DMS 273 (cell line): ENCODE measurements at regions not wholly inside any gene's neighbourhood (a gene's known extent, or its start where the extent isn't known, plus 50 kb on each side); places are given as distances from the start of the nearest gene placed in this dataset.

Experiments used
- DNase-seq: peaks from one replicate; lab custom pipeline; 2025; ENCODE audit not compliant: unreplicated experiment; lab: John Stamatoyannopoulos, UW

DNA sequence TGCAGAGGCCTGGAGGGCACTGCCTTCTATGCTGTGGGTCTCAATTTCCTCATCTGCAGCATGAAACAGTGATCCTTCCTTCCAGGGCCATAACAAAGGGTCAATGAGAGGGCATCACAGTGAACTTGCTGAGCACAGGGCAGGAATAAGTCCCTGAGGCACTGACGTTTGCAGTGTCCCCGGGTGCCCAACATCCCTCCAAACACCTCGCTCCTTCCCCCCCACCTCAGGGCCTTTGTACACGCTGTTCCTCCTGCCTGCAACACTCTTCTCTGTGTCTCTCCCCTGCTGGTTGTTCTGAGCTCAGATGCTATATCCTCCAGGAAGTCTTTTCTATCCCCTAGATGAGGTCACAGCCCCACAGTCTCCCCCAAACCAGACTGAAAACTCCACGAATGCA lies 59.7 kb upstream of the TCF20 start:
- no peak for DNase-seq

DNA sequence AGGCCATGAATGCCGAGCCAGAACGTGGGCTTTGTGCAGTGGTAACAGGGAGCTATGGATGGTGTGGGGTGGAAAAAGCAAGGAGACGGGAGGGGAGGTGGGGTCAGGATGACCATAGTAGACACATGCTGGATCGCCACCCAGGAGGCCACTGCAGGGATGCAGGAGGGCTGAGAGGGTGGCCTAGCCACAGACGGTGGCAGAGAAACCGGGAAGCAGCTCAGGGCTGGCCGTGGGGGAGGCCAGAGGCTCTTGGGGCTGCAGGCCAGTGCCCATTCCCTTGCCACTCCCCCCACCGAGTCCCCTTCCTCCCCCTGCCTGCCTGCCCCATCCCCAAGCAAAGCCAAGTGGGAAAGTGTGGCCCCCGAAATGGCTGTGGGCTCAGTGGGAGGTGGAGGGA lies 59.1 kb upstream of the TCF20 start:
- no peak for DNase-seq

DNA sequence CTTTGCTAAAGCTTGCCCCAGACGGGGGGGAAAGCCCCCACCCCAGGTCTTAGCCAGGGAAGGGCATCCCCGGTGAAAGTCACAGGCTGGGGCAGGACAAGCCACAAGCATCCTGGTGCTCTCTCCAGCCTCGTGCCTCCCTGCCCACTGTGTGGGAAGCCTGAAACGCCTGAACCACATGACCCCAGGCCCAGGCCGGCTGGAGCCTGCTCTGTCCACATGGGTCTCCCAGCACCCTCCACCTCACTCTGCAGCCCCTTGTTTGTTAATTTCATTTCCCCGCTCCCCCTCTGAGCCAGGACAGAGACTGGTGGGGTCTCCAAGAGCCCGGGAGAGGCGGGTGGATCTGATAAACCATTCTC lies 58.3 kb upstream of the TCF20 start:
- no peak for DNase-seq

DNA sequence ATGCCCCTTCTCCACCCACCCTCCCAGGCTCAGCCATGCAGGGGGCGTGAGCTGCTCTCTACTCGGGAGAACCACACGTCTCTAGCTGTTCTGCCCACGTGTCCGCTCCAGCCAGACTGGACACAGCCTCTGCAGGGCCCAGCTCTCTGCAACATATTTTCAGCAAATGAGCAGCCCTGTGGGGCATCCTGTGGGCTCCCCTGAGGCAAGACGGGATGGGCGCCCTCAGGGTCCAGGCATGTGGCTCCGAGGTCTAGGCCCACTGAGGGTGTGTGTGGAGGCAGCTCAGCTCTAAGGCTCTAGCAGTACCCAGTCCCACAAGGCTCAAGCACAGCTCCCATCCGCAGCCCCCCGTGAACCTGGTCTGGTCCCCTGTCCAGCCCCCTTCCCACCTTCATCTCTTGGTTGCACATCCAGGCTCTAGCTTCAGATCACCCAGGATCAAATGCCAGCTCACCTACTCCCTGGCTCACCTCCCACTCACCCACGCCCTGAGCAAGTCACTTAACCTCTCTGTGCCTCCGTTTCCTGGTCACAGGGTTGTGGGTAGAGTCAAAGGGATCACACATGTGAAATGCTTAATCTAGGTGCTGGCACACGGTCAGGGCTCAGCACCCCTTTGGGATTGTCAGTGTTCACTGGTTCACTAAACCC lies 57.8 kb upstream of the TCF20 start:
- no peak for DNase-seq

DNA sequence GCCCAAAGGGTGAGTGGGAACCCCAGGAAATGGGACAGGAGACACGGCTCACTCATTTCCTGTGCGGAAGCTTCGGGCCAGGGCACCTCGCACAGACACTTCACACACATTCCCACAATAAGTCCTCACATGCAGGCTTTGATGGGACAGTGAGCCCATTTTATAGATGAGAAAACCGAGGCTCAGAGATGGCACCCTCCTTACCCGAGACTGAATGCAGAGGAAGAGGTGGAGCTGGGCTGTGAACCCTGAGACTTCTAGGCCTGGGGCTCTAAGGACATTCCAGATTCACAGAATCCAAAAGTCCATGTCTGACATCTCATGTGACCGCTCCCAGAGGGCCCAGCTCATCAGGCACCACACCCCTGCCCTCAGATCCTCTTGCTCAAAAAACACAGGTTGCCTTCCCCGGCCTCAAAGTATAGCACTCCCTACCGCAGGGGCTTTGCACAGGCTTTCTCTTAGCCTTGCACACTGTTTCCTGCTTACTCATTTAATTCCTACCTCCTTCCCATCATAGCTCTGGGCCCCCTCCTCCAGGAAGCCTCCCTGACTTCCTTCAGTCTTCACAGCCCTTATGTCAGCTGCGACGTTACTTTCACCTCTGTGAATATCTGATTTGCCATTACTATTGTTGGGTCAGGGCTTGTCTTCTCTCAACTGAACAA lies 57.1 kb upstream of the TCF20 start:
- no peak for DNase-seq

DNA sequence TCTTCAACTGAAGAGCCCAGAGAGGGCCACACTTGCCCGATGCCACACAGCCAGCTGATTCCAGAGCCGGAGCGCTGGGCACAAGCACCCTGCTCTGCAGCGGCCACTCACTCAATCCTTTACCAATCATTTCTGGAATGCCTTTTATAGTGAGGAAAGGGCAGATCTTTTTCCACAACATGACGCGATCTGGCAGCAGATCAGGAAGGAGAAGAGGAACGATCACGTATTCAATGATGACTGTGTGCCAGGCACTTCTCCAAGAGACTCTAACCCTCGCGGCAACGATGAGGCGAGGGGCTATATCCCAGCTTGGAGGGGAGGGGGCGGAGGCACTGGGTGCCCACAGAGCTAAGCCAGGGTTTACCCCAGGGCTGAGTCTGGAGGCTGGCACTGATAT lies 56.3 kb upstream of the TCF20 start:
- no peak for DNase-seq

DNA sequence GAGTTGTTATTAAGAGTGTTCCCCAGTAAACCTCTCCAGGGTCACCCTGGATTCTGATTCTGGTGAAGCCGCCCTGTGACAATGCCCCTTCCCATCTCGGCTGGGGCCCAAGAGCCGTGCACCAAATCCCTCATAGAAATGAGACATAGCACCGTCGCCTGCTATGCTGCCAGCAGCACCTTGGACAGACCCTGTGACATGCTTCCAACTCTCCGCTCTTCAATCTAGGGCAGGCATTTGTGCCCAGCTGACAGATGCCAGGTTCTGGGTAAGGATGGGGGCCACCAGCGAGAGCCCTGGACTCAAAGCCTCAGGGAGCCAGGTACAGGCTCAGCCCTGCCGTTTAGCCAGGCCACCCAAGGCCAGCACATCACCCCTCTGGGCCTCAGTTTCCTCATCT lies 55.8 kb upstream of the TCF20 start:
- no peak for DNase-seq

DNA sequence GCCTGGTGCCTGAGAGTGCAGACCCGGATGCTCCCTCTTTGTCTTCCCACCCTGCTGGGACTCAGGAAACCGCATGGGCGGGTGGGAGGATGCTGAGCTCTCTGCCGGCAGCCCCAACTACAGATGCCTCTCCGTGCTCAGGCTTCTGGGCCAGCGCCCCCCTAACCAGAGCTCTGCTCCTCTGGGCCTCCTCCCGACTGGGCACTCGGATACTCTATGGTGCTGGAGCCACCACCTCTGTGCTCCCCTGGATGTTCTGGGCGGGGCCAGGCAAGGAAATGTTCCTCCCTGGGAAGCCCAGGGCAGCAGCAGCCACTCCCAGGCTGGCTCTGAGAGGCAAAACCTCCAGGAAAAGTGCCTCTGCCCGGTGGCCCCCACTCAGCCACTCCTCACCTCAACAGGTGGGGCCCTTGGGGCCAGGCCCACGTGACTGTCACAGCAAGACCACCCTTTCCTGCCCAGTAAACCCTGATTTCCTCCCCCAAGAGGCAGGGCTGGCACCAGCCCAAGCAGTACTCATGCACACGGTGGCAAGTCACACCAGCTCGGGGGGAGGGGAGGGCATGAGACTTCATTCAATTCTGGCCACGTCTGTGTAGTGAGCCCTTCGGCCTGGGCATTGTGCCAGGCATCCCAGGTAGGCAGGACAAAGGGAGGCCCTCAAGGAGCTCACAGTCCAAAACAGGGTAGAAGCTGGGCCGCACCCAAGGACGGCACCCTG lies 54.7 kb upstream of the TCF20 start:
- DNase-seq, result peak; percentile 28

DNA sequence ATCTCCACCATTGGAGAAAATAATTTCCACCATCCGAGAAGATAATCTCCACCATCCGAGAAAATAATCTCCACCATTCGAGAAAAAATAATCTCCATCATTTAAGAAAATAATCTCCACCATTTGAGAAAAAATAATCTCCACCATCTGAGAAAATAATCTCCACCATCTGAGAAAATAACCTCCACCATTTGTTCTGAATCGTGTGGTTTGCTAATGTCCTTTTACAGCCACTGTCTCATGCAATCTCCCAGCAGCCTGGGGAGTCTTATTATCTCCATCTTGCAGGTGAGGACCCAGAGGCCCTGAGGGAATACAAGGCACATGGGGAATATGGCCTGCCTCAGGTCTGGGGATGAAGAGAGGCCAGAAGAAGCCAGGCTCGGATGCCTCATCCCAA lies 54.1 kb upstream of the TCF20 start:
- DNase-seq, result no peak

DNA sequence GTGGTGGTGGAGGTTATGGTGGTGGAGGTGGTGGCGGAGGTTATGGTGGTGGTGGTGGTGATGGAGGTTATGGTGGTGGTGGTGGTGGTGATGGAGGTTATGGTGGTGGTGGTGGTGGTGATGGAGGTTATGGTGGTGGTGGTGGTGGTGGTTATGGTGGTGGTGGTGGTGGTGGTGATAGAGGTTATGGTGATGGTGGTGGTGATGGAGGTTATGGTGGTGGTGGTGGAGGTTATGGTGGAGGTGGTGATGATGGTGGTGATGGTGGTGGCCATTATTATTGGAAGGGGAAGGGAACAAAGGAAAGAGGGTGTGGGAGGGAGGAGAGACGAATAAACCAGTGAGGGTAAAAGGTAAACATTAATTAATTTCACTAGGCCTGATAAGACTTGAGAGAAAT lies 53.5 kb upstream of the TCF20 start:
- DNase-seq, result no peak

DNA sequence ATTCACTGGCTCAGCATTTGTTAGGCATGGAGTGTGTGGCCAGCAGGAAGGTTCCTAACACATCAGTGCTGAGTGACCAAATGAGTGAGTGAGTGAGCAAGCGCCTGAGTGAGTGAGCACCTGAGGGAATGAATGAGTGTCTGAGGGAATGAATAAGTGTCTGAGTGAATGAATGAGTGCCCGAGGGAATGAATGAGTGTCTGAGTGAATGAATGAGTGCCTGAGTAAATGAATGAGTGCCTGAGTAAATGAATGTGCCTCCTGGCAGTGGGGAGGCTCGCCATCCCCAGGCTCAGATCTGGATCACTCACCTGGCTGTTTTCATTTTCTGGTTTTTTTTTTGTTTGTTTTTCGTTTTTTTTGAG lies 52.1 kb upstream of the TCF20 start:
- no peak for DNase-seq

DNA sequence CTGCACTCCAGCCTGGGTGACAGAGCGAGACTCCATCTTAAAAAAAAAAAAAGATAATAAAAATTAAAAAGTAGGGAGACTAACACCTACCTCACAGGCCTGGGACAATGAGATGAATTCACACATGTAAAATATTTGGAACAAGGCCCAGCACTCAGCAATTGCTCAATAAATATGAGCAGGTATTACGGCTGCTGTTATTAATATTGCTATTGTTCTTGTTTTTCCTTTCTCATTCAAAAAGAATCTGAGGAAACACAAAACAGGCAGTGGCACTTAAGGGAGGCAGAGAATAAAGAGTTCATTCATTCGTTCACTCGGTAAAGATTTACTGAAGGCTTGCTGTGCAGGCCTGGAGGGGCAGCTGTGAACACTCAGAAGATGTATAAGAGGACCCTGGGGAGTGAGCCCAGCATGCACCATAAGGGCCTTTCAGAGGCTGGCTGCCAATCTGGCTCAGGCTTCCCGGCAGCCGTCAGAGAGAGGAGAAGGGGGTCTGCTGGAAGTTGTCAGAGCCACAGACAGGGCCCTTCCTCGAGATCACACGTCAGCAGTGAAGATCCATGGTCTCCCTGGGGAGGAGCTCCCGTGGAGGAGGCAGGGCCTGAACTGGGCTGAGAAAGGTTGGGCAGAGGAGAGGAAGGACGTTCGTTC lies 51.6 kb upstream of the TCF20 start:
- DNase-seq, result peak; percentile 91

DNA sequence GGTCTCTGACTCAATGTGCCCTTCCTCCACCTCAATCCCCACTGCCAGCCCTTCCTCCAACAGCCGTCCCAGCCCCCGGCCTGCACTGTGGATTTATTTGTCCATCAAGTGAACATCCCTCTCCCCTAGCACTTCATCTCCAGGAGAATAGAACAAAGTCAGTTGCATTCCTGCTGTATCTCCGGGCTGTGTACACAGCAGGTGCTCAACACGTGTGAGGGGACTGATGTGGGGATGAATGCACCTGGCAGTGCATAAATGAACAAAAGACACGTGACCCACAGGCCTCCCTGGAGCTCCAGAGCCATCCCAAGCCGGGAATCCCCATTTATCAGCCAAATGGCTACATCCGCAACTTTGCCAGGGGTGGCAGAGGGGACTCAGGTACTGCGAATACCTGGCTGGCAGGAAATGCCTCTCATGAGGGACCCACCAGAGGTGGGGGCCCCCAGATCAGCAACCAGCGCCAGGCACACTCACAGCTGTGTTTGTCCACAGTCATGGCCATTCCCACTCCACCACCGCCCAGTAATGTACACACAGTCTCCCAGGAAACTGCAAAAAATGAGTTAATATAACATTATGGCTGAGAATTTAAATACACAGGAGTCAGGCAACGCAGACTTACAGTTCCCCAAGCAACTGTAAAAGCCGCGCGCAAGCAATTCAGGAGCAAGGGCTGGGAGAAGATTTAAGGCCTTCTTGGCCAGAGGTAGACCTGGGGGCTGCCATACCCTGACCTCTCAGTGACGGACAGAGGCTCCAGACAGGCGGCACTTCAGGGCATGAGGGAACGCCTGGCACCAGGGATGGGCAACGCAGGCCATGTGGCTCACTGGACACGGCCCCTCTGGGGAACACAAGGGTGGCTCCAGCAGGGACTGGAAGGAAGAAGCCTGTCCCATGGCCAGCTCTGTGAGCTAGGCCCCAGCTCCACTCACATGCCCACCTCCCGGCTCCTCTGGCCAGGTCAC lies 50.3 kb upstream of the TCF20 start:
- no peak for DNase-seq
